ENCODE measurements at regions not wholly inside any gene's neighbourhood (a gene's known extent, or its start where the extent isn't known, plus 50 kb on each side); places are given as distances from the start of the nearest gene placed in this dataset.

GRCh38 chr22:23369054-23369685 lies 188.9 kb downstream of the BCR start:
- Mint-ChIP-seq H3K27me3 (peaks cover 33% of the 10 kb centered on the region), H3K36me3 (ENCODE audit: low read depth) (no peaks in the 10 kb centered on the region), H3K27ac (no peak overlapping the region), H3K9me3 (no peaks in the 10 kb centered on the region), H3K4me3 (no peak overlapping the region), H3K4me1 (no peaks in the 10 kb centered on the region)
- TF ChIP-seq CTCF (IDR thresholded peaks at IDR 0.05): no peak
- ATAC-seq (ENCODE audit: low read depth) (no peak), DNase-seq (no peak)
- ChIA-PET CTCF (interaction anchor here (1.4 kb wide), 1 partner anchor 17 kb away, joined by 3 read pairs; no protein-coding TSS in a partner anchor), POLR2A (no interaction called here)
- intact Hi-C loops (cut with micrococcal nuclease): no loop called here

All from activated B cell treated with CpG ODN at 0.5 μM for 24 hours (primary cell).